ENCODE measurements at regions not wholly inside any gene's neighbourhood (a gene's known extent, or its start where the extent isn't known, plus 50 kb on each side); places are given as distances from the start of the nearest gene placed in this dataset.
A peak's percentile ranks its signal among the peaks of the same experiment; 100 is the strongest.
"Not testable (repeated sequence)": the region's sequence is repeated elsewhere in the genome, so short reads cannot be mapped to it uniquely, and the experiment has no call there.

DNA sequence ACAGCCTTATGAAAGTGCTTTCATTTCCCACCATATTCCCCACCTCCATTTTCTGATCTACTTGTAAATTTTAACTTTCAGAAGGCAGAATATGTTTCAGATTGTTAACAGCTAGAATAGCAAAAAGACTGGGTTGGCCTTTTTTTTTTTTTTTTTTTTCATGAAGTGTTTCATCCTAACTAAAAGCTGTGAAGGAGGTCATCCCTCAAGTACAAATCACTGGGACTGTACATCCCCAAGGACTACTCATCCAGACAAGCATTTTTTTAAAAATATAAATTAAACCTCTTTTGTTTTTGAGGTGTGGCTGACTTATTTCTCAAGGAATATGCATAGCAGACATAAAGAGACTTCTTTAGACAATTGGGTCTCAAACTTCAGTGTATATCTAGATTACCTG, 542.1 kb upstream of the TUSC1 start:
- FAIRE-seq = no peak

DNA sequence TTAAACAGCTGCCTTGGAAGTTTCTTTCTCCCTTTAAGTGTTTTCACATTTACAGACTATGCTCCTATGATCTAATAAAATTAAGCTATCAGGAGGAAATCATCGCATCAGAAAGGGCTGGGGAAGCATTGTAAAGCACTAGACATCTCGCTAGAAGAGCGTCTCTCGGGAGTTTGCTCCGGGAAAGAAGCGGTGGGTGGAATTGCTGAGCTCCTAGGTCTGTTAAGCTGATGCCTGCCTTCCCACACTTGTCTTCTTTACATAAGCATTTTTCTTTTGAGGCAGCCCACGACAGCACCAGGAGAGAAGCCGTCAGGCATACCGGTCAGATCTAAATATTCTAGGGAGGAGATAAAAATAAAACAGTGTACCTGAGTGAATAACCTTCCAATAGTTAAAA, 541.7 kb upstream of the TUSC1 start:
- FAIRE-seq = no peak

DNA sequence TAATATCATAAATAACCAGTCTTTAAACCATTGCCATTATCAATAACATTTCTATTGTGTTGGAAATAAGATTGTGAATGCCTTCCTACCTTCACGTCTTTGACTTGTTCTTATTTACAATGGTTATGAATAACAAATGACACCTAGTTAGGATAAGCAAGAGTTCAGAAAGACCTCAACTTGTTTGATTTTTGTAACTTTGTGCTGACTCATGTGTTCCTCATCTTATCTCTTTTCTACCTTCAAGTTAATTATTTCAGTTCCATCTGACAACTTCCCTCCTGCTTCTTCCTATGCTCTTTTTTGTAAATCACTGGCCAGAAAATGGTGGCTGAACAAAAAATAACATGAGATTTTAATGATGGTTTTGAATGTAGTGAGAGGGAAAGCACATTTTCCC, 538.5 kb upstream of the TUSC1 start:
- no peak for FAIRE-seq

DNA sequence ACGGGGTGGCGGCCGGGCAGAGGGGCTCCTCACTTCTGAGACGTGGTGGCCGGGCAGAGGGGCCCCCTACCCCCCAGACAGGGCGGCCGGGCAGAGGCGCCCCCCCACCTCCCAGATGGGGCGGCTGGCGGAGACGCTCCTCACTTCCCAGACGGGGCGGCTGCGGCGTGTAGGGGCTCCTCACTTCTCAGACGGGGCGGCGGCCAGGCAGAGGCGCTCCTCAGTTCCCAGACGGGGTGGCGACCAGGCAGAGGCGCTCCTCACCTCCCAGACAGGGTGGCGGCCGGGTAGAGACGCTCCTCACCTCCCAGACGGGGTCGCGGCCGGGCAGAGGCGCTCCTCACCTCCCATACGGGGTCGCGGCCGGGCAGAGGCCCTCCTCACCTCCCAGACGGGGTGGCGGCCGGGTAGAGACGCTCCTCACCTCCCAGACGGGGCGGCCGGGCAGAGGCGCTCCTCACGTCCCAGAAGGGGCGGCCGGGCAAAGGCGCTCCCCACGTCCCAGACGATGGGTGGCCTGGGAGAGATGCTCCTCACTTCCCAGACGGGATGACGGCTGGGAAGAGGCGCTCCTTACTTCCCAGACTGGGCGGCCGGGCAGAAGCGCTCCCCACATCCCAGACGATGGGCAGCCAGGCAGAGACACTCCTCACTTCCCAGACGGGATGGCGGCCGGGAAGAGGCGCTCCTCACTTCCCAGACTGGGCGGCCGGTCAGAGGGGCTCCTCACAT, 536.6 kb upstream of the TUSC1 start:
- not testable (repeated sequence) for FAIRE-seq

DNA sequence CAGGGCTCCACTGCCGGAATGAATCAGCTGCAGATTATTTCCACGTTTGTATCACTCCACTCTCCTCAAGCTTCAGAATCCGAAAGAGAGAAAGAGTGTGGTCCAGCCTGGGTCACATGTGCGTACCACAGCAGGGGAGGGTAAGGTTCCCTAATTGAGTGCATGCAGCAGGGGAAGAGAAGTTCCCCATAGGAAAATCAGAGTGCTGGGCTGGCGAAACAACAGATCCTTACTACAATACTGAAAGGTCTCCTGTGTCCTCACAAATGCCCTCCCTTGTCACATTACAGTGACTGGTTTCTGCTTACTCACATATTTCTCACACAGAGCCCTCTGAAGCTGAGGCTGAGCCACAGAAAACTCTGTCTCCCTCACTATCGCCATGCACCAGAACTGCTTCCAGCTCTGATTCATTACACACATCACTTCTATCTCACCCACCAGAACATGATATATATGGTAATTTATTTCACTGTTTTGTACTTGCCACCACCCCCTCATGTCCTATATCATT, 532.2 kb upstream of the TUSC1 start:
- no peak for FAIRE-seq

DNA sequence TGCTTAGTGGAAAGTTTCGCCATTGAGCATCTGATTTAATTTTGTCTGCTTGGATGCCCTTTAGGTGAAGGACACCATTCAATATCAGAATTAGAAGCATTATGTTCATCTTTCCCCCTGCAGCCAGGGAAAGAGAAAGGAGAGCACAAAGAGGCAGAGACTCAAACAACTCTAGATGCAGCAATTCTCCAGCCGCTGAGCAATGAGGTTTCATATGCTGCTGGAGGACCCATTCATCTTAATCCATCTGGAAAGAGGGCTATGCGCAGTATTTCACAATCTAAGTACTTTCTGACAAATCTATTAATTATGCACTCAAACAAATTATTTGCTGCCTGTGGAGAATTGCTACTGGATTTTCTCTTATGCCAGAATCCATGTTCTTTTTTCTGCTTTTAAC, 527.0 kb upstream of the TUSC1 start:
- no peak for FAIRE-seq

DNA sequence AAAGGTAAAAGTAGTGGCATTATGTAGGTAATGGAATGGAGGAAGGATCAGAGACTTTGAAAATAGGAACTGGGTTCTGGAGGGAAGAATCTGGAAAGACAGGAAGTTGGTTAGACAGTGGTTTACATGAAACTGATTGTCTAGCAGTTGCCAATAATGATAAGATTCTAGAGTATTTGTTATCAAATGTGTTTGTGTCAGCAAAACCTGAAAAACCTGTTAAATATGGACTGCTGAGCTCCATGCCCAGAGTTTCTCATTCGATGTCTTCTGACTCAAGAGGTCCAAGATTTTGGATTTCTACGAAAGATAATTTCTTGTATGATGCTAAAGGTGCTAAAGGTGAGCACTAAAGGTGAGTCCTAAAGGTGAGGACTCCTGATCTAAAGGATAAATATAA, 515.0 kb upstream of the TUSC1 start:
- no peak for FAIRE-seq

DNA sequence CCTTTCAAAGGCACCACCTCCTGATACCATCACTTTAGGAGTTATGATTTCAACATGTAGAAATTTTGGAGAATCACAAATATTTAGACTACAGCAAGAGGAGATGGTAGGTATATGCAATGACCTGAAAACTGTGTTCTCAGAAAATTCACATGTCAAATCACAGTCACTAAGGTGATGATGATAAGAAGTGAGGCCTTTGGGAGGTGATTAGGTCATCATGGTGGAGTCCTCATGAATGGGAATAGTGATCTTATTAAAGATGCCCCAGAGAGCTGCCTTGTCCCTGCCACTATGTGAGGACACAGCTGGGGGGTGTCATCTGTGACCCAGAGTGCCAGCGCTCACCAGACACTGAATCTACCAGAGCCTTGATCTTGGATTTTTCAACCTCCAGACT, 513.5 kb upstream of the TUSC1 start:
- no peak for FAIRE-seq

DNA sequence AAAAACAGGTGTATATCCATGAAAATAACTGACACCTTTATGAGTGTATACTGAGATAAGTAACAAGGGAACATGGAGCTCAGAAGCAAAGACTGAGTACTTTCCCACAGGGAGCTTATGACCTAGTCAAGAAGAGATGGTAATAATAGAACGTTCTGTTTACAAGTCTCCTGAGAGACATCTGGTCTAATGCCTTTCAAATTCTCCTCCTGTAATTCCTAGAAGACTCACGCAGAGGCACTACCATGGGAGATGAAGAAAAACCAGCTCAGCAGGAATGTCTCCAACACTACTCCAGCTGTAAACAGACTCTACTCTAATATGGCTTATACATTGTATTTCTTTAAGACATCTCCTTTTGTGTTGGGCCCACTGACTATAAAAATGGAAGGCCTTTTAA, 503.6 kb upstream of the TUSC1 start:
- no peak for FAIRE-seq

DNA sequence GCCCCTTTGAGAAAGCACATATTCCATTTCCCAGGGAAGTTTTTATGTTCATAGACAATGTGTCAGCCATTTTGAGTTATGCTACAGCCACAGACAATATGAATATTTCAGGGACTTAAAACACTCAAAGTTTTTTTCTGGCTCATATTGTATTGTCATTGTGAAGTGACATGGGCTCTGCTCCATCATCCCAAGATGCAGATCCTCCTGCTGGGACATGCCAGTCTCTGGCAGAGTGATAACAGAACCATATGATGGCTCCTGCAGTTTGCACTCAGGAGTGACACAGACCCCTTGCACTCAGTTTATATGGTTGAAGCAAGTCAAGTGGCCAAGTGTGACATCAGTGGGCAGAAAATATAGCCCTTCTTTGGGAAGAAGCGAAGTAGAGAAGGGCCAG, 498.4 kb upstream of the TUSC1 start:
- no peak for FAIRE-seq

DNA sequence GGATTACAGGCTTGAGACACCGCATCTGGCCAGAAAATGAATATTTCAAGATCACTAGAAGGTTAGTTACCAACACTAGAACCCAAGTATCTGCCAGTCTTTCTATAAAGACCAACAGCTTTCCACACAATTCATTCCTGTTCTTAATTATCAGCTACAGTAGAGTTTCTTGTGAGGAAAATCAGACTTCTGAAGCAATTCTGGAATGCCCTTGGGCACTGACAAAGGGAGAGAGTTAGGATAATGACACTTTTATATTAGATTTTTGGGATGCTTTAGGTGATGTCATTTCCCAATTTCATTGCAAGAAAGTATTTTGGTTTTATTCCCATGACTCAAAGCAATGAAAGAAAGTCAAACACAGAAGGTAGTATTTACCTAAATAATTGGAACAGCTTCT, 497.0 kb upstream of the TUSC1 start:
- no peak for FAIRE-seq

DNA sequence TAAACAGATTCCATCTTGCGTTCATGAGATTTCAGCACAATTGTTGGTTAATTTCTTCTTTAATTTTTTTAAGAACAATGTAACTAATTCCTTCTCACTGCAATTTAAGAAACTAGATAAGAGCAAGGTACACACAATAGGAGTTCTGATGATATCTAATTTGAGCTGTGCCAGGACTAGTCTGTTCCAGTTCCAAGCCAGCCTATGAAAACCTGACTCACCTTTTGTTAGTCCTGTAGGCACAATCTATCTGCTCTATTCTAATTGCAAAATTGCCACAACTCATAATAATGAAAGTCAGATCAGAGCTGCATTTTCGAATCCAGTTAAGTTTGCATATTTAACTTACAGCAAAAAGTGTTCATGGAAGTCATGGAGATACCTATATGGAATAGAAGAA, 494.1 kb upstream of the TUSC1 start:
- no peak for FAIRE-seq

DNA sequence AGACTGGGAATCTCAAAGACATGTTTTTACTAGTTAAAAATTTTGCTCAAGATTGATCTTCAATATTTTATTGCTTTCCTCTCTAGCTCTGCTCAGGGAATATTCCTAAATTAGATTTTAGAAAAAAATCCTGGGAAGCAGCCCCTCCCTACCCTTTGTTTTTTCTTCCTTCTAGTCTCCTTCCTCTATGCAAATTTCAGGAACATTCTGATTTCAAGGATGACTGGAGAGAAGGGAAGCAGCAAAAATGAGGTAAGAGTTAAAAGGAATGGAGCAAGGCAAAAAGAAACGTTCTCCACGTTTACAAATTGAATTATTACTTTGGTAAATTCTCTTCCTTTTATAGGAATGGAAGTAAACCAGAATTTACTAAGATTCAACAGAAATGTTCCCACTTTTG, 493.4 kb upstream of the TUSC1 start:
- no peak for FAIRE-seq

DNA sequence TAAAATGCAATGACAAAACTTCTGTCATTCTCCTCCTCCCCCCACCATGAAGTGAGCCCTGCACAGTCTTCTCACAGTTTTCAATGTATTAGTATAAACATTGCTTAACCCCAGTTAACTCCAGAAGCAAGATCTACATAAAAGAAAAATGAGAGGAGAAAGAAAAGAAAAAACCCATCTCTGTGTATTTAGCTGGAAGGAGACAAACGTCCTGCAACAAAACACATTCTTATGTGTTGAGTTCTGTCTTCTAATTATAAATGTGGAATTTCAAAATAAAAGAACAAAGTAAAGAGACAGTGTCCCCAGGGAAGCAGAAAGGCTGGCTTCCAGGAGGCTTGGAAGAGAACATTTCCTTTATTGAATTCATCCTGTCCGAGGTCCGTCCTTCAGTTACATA, 491.9 kb upstream of the TUSC1 start:
- peak; percentile 76 for FAIRE-seq

DNA sequence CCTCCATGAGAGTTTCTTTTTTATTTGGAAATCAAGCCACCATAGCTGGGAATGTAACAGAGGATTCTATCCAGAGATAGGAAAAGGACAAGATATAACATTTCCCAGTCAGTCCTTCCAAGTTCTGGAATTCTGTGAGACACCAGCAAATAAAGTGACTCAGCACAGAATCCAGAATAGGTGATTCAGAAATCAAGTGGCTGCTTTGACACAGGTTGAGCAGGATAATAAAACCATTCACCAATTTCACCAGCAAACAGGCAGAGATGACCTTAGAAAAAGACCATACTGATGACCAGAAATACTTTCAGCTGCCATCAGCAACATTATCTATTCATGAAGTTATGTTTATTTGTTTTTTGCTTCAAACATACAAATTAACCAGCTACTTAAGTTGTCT, 491.5 kb upstream of the TUSC1 start:
- no peak for FAIRE-seq

DNA sequence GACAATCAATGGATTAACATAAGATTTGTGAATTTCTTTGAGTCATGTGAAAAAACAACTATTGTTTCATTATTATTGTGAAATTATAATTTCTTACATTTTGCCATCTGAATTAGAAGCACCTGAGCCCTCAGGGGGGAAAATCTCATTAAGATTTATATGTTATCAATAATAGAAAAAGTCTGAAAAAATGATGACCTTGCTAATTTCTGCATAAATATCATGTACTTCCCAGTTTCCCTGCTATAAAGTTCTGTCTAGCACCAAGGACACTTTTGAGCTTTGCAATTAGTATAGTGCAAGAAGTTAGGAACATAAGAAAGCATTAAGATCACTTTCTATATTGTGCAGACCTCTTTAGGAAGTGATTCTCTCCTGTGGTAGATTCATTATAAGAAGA, 488.3 kb upstream of the TUSC1 start:
- no peak for FAIRE-seq

DNA sequence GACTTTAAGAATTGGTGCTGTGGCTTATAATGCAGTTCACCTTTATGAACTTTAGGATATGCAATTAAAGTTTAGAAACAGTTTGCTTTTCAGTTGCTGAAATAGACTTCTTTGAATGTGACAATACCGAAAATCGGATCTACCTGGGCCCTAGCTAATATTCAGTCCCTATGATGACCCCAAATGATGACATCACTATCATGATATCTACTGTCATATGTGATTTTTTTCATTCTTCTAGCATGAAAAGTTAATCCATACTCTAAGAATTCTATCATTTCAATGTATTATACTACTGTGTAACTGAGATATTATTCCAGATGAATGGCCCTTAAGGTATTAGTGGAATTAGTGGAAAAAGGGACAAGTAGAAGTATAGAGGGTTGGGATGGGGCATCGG, 487.2 kb upstream of the TUSC1 start:
- no peak for FAIRE-seq

DNA sequence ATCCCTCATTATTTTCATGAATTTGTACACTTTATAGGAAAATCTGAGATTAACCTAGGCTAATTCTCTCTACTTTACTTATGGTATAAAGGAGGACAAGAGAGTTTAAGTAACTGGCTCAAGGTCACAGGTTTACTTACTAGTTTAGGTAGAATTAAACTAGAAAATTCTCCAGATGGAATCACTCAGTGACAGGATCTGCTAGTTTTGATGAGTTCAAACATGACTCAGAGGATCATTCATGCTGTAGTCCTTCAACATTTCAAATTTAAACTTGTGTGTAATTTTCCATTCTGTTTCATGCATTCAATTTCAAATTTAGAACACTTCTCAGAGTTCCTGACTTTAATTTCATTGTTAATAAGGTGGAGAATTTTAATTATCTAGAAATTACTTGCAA, 485.7 kb upstream of the TUSC1 start:
- no peak for FAIRE-seq

DNA sequence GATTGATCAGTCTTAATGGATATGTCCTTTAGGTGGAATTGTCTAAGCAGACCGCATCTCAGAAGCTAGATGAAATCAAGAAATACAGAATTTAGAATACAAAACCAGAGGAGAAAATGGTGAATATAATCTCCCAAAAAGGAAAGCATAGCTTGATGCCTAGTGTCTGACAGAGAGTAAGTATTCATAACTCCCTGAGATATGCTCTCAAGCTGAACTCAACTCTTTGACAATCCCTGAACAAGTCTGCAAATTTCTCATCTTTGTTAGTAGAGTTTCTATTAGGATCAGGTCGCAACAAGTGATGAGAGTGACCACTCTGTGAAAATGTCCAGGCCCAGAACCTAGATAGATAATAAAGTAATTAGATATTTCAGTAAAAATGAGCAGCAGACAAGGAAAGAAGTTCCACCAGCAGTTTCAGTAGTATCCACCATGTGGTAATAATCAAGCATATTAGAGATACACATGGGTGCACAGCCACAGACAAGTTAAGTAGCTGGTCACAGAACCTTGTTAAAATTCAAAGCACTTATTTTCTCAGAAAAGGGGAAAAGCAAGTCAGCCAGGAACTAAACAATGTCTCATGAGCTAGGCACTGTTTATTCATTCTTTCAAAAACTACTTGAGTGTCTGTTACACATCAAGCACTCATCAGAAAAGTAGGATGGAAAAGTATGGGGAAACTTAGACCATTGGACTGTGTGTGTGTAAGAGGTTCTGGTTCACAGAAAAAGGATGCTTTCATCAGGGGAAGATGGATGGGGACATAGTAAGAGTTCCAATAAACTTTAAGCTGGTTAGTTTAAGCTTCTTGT, 481.5 kb upstream of the TUSC1 start:
- FAIRE-seq = no peak

DNA sequence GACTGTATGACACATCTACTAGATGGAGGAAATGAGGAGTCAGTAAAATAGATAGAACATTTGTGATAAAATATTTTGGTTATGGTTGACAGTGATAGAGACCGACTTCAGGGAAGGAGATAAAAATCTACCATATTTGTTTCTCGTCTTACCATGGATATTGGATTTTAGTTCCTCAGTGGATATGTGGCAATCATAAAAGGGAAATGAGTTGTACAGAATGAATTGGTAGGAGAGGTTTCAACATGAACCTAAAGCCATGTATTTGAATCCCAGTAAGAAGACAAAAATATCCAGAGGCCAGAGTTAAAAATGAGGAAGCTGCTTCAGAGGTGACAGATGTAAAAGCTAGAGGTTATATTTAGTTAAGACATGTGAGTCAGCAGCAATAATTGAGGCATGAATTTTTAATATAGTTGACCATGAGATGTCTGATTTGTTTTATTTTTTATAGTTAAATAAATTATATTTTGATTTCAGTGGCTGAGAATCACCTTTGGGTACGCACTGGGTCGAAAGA, 480.4 kb upstream of the TUSC1 start:
- FAIRE-seq = no peak

DNA sequence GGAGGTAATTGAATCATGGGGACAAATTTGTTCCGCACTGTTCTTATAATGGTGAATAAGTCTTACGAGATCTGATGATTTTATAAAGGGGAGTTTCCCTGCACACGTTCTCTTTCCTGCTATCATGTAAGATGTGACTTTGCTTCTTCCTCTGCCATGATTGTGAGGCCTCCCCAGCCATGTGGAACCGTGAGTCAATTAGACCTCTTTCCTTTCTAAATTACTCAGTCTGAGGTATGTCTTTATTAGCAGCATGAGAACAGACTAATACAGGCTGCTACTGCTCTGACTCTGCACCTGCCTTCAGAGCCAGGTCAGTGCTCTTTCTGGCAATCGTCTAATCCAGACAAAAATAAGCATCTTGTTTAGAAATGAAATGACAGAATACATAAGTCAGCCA, 479.2 kb upstream of the TUSC1 start:
- no peak for FAIRE-seq

DNA sequence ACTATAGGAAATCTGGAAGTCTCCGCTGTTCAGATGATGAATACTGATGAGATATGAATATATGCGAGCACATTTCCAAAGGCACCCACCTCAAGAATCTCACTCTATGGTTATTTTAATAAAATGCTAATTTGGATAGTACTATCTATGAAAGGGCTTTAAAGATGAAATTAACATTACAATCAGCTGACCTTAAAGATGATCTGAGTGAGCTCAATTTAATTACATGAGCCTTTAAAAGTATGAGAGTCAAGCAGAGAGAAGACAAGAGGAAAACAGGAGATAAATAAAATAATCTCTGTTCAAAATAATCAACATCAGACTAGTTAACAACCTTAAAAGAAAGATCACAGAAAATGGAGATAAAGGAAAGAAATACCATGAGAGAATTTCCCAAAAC, 474.1 kb upstream of the TUSC1 start:
- no peak for FAIRE-seq

DNA sequence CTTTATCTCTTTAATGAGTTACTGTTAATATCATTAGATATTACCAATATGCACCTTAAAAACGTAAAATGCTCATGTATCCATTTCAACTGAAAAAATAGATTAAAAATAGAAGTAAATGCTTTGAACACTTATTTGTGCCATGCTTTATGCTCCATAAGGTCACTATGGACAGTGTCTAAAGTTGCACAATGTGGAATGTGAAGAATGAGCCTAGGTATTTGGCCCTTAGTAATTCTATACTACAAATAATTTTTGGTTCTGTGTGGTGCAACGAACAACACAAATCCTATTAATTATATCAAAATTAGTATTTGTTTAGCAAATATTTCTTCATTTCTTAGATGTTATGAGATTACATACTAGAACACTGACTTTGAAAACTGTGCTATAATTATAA, 469.9 kb upstream of the TUSC1 start:
- no peak for FAIRE-seq

DNA sequence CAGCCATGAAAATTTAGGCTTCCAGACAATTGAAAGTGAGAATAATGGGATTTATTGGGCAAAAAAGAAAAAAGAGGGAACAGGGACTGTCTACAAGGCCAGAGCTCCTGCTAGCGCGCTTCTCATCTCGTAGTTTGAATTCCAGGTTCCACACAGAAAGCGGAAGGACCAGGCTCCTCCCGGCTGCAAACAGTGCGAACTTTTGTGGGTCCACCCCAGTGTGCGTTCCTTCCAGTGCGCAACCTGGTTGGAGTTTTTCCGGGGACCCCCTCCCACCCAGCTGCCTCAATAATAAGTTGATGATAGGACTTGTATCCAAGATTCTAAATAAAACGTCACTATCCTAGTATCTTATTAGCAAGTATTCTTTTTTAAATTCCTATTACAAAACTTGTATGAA, 467.7 kb upstream of the TUSC1 start:
- FAIRE-seq = no peak

Measured in endometrium (tissue), 2 donors.